SU-DHL-6 (cell line): ENCODE measurements at regions not wholly inside any gene's neighbourhood (a gene's known extent, or its start where the extent isn't known, plus 50 kb on each side); places are given as distances from the start of the nearest gene placed in this dataset.

ENCODE experiments used
- EZH2phosphoT487 ChIP-seq: fragments of 200-600 bp; sonication (generic), shearing (Covaris generic); conservative IDR thresholded peaks from 2 replicates; pipeline ENCODE4 v1.6.1; 2018; ENCODE audit warnings: mild to moderate bottlenecking, antibody characterized with exemption, low read length, moderate library complexity, mixed read lengths
- TF ChIP-seq, protein P1 (sequence below): fragments of 200-600 bp; sonication (generic); IDR thresholded peaks from one replicate; pipeline ENCODE4 v1.5.1; 2017; ENCODE audit warnings: antibody characterized with exemption, mild to moderate bottlenecking, low read length, moderate library complexity; ENCODE audit not compliant: insufficient read depth, poor library complexity, severe bottlenecking

DNA sequence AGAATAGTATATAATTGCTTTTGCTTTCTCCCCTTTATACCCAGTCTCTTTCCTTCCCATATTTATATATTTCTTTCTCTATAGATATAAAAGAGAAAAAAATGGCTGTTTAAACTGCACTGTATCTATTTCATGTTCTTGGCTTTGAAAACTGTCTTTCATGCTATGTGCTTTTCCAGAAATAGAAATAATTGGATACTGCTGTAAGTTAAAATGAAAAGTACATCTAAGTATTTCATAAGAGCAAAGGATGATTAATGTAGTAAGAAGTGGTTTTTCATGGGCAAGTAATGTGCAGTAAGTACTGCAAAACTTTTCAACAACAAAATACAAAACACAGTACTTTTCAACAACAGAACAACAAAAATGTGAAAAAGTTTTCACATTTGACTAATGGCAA lies 237.9 kb downstream of the SNCA start:
- TF ChIP-seq, protein P1, sequence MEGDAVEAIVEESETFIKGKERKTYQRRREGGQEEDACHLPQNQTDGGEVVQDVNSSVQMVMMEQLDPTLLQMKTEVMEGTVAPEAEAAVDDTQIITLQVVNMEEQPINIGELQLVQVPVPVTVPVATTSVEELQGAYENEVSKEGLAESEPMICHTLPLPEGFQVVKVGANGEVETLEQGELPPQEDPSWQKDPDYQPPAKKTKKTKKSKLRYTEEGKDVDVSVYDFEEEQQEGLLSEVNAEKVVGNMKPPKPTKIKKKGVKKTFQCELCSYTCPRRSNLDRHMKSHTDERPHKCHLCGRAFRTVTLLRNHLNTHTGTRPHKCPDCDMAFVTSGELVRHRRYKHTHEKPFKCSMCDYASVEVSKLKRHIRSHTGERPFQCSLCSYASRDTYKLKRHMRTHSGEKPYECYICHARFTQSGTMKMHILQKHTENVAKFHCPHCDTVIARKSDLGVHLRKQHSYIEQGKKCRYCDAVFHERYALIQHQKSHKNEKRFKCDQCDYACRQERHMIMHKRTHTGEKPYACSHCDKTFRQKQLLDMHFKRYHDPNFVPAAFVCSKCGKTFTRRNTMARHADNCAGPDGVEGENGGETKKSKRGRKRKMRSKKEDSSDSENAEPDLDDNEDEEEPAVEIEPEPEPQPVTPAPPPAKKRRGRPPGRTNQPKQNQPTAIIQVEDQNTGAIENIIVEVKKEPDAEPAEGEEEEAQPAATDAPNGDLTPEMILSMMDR, result no peak
- no peak for TF ChIP-seq EZH2phosphoT487
